ENCODE measurements at regions not wholly inside any gene's neighbourhood (a gene's known extent, or its start where the extent isn't known, plus 50 kb on each side); places are given as distances from the start of the nearest gene placed in this dataset.
"Not testable (repeated sequence)": the region's sequence is repeated elsewhere in the genome, so short reads cannot be mapped to it uniquely, and the experiment has no call there.

DNA sequence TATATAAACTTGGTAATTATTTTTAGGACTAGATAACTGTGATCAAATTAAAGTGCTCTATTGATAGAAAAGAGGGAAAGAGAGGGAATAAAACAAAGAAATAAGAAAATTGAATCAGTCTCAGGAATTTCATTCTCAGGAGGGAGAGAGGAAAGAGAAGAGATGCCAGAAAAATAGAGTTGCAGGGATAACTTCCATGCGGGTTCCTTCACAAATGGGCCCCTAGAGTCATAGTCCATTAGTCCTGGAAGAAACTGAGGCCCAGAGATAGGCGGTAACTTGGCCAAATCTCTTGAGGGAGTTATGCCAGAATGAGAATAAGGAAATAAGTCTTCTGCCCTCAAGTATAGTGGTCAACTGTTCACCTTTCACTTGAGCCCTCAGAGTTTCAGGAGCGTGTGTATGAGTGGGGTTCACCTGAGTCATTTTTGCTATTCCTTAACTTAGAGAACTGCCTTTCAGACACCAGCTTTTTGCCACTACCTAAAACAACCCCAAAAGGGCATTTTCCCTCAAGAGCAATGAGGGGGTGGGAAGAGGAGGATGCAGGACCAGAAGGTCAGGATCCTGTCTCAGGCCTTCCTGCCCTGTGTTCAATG lies 192.6 kb downstream of the MEX3B start:
- Mint-ChIP-seq H3K9me3 (no peaks in the 10 kb centered on the region), H3K27me3 (ENCODE audit: low read depth) (no peaks in the 10 kb centered on the region), H3K4me1 (ENCODE audit: low read depth) (no peaks in the 10 kb centered on the region), H3K36me3 (ENCODE audit: insufficient read depth) (no peaks in the 10 kb centered on the region), H3K4me3 (no peak overlapping the region)
- ATAC-seq (no peak), DNase-seq (no peak)

DNA sequence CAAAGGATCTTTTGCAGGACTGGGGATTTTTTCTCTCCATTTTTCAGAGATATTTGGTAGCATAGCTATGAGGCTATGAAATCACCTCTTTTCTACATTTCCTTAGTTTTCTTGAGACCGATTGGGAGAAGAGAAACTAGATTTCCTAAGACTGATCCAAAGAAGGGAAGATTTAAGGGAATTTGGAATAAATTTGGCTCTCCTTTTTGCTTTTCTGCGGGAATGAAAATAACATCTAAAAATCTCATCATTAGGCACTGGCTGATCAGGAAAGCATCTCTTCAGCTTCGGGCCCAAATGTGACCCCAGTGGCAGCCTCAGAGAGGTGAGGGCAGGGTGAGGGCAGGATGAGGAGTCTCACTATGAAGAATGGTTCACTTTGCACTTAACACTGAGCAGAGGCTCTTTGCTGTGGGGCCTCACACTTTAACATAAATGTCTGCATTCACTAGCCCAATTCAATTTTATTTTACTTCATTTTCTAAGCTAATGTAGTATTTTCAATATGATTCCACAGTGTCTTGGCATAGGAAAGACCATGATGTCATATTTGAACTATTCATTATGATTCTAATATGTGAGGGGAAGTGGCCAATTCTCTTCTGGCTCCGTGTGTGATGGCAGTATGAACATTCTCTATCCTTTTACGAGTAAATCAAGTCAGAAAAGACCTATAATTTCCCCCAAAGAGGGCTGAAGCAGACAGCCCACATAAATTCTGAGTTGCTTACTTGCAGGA lies 193.2 kb downstream of the MEX3B start:
- Mint-ChIP-seq H3K4me1 (ENCODE audit: low read depth) (no peaks in the 10 kb centered on the region), H3K4me3 (no peak overlapping the region), H3K9me3 (no peaks in the 10 kb centered on the region), H3K36me3 (ENCODE audit: insufficient read depth) (no peaks in the 10 kb centered on the region), H3K27me3 (ENCODE audit: low read depth) (no peaks in the 10 kb centered on the region)
- ATAC-seq (no peak), DNase-seq (no peak)

DNA sequence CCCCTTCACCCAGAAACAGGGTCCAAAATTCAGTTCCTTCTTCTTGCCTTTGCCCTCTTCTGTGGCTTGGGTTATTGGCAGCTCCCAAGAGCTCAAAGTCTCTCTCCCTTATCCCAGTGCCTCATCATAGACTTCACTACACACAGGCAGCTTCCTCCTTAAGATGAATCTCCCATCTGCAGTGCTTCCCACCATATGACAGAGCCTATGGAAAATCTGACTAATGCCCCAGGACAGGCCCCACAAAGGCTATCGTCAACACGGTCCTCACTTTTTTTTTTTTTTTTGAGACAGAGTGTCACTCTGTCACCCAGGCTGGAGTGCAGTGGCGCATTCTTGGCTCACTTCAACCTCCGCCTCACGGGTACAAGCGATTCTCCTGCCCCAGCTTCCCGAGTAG lies 194.1 kb downstream of the MEX3B start:
- no peak for ATAC-seq
- no peak for DNase-seq
- no peak overlapping the region for H3K4me3 Mint-ChIP-seq
- no peaks in the 10 kb centered on the region for H3K36me3 Mint-ChIP-seq (ENCODE audit: insufficient read depth)
- no peaks in the 10 kb centered on the region for H3K4me1 Mint-ChIP-seq (ENCODE audit: low read depth)
- no peaks in the 10 kb centered on the region for H3K9me3 Mint-ChIP-seq
- H3K27me3 Mint-ChIP-seq (ENCODE audit: low read depth), result no peaks in the 10 kb centered on the region

DNA sequence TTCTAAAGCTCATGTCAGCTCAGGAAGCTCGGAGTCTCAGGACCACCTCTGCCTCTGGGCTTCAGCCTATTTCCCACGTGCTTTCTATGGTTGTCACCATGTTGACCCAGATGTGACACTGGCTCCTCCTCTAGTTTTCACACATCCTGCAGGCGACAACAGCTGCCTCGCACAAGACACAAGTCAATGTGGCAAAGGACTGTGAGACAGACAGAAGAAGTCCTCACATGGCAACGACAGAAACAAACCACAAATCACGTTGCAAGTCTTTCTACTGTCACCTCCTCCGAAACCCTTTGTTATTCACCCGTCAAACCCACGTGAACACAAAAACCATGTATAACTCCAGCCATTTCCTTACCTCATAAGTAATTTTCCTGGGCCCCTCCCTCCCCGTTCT lies 194.5 kb downstream of the MEX3B start:
- DNase-seq (no peak), ATAC-seq (no peak)
- Mint-ChIP-seq H3K36me3 (ENCODE audit: insufficient read depth) (no peaks in the 10 kb centered on the region), H3K9me3 (no peaks in the 10 kb centered on the region), H3K27me3 (ENCODE audit: low read depth) (no peaks in the 10 kb centered on the region), H3K4me1 (ENCODE audit: low read depth) (no peaks in the 10 kb centered on the region), H3K4me3 (no peak overlapping the region)

DNA sequence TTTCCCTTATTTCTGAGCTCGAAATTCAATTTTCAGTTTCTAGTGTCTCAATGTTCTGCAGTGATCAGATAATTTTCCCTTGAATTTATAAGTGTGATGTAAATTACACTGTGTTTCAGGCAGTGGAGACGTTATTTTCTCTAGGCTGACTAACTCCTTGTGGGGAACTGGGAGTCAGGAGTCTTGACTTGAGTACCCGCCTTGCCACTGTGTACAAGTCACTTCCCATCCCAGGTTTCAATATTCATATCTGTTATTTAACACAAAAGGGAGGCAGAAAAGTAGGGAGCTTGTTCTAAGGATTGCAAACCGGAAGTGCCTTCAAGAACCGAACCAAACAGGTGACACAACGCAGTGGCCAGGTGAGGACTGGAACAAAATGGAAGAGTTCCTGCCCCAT lies 196.5 kb downstream of the MEX3B start:
- ATAC-seq (no peak), DNase-seq (no peak)
- no peak overlapping the region for H3K4me3 Mint-ChIP-seq
- no peaks in the 10 kb centered on the region for H3K36me3 Mint-ChIP-seq (ENCODE audit: insufficient read depth)
- no peaks in the 10 kb centered on the region for H3K27me3 Mint-ChIP-seq (ENCODE audit: low read depth)
- no peaks in the 10 kb centered on the region for H3K9me3 Mint-ChIP-seq
- H3K4me1 Mint-ChIP-seq (ENCODE audit: low read depth), result no peaks in the 10 kb centered on the region

DNA sequence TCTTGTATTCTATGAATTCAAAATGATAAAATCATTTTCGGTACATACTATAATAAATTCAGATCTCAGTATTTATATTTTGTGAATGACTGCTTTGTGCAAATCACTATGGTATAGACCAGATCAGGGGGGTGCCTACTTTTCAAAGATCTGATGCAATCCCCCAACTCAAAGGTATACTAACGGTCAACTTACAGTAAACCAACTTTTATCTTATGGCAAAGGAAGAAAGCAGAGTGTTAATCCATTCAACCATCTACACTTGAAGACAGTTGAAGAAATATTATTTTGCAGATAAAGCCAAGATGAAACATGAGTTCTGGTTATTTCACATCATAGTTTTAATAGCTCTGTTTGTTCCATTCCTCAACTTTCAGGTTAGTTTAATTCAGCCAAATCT lies 197.1 kb downstream of the MEX3B start:
- no peaks in the 10 kb centered on the region for H3K9me3 Mint-ChIP-seq
- H3K4me1 Mint-ChIP-seq (ENCODE audit: low read depth), result no peaks in the 10 kb centered on the region
- no peak overlapping the region for H3K4me3 Mint-ChIP-seq
- no peaks in the 10 kb centered on the region for H3K27me3 Mint-ChIP-seq (ENCODE audit: low read depth)
- no peak for ATAC-seq
- no peaks in the 10 kb centered on the region for H3K36me3 Mint-ChIP-seq (ENCODE audit: insufficient read depth)
- DNase-seq, result no peak

DNA sequence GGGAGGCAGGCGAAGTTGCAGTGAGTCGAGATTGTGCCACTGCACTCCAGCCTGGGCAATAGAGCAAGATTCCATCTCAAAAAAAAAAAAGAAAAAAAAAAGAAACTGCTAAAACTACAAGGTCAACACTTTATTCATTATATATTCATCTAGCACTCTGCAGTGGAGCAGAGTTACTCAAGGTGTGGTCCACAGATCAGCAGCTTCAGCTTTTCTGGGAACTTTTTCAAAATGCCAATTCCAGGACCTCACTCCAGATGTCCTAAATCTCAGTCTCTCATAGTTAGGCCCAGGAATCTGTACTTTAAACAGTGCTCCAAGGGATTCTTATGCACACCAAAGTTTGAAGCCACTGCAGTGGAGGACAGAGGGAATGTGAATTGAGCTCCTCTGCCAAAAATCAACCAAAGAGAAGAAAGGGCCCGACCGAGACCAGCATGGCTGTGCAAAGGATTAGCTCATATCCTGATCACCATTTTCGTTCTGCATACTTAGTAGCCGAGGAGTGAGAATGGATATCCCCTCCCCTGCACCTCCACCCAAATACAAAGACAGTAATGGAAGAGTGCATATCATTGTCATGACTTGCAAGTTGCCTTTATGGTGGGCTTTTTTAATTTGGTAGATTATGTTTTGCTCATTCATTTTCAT lies 201.9 kb downstream of the MEX3B start:
- H3K4me3 Mint-ChIP-seq, result no peak overlapping the region
- ATAC-seq (no peak), DNase-seq (no peak)
- no peaks in the 10 kb centered on the region for H3K36me3 Mint-ChIP-seq (ENCODE audit: insufficient read depth)
- no peaks in the 10 kb centered on the region for H3K4me1 Mint-ChIP-seq (ENCODE audit: low read depth)
- no peaks in the 10 kb centered on the region for H3K27me3 Mint-ChIP-seq (ENCODE audit: low read depth)
- no peaks in the 10 kb centered on the region for H3K9me3 Mint-ChIP-seq

DNA sequence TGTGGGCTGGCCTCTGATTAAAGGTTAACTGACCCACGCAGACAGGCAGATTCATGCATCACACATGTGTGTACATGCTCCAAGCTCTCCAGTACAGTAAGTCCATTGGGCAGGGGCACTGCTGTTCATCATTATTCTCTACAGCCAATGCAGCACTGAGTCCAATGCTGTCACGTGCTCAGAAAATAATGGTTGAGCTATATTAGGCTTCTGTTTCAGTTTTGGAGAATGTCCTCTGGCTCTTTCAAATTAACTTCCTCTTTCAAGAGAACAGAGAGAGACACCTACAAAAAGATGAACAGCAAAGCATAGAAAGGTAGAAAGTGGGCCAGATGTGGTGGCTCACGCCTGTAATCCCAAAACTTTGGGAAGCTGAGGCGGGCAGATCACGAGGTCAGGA lies 202.6 kb downstream of the MEX3B start:
- Mint-ChIP-seq H3K27me3 (ENCODE audit: low read depth) (no peaks in the 10 kb centered on the region), H3K9me3 (no peaks in the 10 kb centered on the region), H3K36me3 (ENCODE audit: insufficient read depth) (no peaks in the 10 kb centered on the region), H3K4me1 (ENCODE audit: low read depth) (no peaks in the 10 kb centered on the region), H3K4me3 (no peak overlapping the region)
- no peak for DNase-seq
- no peak for ATAC-seq

DNA sequence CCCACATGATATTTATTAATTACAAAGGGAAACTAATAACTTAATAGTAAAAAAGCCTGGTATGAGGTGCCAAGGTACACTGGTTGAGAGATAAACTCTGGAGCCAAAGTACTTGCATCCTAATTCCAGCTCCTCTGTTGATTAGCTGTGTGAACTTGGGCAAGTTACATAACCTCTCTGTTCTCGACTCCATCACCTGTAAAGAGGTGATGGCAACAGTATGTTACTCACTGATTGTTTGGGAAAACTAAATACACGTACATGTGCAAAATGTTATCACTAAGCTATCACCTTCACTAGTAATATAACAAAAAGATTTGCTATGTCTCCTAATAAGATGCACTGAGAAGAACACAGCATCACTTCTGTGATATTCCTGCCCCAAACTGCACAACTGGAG lies 206.4 kb downstream of the MEX3B start:
- H3K4me3 Mint-ChIP-seq, result no peak overlapping the region
- H3K27me3 Mint-ChIP-seq (ENCODE audit: low read depth), result peaks cover 4% of the 10 kb centered on the region
- no peaks in the 10 kb centered on the region for H3K36me3 Mint-ChIP-seq (ENCODE audit: insufficient read depth)
- H3K4me1 Mint-ChIP-seq (ENCODE audit: low read depth), result no peaks in the 10 kb centered on the region
- H3K9me3 Mint-ChIP-seq, result no peaks in the 10 kb centered on the region
- no peak for DNase-seq
- no peak for ATAC-seq

DNA sequence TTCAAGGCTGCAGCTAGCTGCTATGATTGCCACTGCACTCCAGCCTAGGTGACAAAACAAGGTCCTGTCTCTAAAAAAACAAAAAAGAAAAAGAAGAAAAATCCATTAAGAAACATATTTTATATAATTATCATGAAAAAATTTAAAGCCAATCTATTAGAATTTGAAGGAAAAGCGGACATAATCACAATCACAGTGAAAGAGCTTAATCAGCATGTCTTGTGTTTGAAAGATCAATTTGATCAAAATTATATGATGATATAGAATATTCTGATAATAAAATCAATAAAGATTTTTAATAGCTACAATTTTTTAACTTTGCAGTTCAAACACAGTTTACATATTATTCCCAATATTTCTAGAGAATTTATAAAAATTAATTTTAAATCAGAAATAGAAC lies 210.1 kb downstream of the MEX3B start:
- no peak overlapping the region for H3K4me3 Mint-ChIP-seq
- no peak for DNase-seq
- H3K9me3 Mint-ChIP-seq, result no peaks in the 10 kb centered on the region
- no peak for ATAC-seq
- no peaks in the 10 kb centered on the region for H3K36me3 Mint-ChIP-seq (ENCODE audit: insufficient read depth)
- peaks cover 4% of the 10 kb centered on the region for H3K27me3 Mint-ChIP-seq (ENCODE audit: low read depth)
- H3K4me1 Mint-ChIP-seq (ENCODE audit: low read depth), result no peaks in the 10 kb centered on the region

DNA sequence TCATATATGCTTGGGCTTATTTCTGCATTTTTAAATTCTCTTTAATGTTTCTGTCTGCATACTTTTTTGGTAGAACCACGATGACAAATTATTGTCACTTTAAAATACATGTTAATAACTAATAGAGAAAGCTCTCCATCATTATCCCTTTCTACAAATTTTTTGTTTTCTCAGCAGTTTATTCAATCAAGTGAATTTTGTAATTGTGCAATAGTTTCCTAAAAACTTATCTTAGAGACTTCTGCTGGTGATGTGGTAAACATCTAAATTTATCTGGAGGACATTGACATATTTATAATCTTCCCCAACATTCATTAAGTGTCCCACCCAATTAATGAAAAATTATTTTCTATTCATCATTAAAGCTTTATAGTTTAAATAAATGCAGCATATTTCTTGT lies 215.3 kb downstream of the MEX3B start:
- Mint-ChIP-seq H3K36me3 (ENCODE audit: insufficient read depth) (no peaks in the 10 kb centered on the region), H3K27me3 (ENCODE audit: low read depth) (peaks cover 1% of the 10 kb centered on the region), H3K4me1 (ENCODE audit: low read depth) (no peaks in the 10 kb centered on the region), H3K9me3 (no peaks in the 10 kb centered on the region), H3K4me3 (no peak overlapping the region)
- ATAC-seq (no peak), DNase-seq (no peak)

DNA sequence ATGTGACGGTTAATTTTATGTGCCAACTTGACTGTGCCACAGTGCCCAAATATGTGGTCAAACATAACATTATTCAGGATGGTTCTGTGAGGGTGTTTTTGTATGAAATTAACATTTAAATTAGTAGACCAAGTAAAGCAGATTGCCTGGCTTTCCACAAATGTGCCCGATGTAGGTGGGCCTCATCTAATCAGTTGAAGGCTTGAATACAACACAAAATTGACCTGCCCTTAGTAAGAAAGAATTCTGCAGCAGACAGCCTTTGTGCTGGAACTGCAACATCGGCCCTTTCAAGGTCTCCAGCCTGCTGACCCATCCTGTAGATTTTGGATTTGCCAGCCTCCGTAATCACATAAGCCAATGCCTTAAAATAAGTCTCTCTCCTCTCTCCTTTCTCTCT lies 215.9 kb downstream of the MEX3B start:
- no peaks in the 10 kb centered on the region for H3K9me3 Mint-ChIP-seq

DNA sequence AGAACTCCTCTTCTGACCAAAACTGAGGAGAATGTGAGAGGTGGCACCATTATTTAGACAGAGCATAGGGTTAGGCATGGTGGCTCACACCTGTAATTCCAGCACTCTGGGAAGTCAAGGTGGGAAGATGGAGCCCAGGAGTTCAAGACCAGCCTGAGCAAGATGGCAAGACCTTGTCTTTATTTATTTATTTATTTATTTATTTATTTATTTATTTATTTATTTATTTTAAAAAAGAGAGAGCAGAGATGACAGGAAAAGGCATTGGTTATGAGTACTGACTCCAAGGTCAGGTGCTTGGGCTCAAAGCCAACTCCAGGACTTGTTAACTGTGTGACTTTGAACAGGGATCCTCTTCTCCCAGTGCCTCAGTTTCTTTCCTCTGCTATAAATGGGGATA lies 217.7 kb downstream of the MEX3B start:
- ATAC-seq (no peak), DNase-seq (no peak)
- no peak overlapping the region for H3K4me3 Mint-ChIP-seq
- H3K27me3 Mint-ChIP-seq (ENCODE audit: low read depth), result peaks cover 2% of the 10 kb centered on the region
- H3K4me1 Mint-ChIP-seq (ENCODE audit: low read depth), result no peaks in the 10 kb centered on the region
- H3K9me3 Mint-ChIP-seq, result no peaks in the 10 kb centered on the region
- peaks cover under 1% of the 10 kb centered on the region for H3K36me3 Mint-ChIP-seq (ENCODE audit: insufficient read depth)

More for the DNA sequence above, 215.9 kb downstream of the MEX3B start:
- peaks cover 1% of the 10 kb centered on the region for H3K27me3 Mint-ChIP-seq (ENCODE audit: low read depth)
- H3K4me1 Mint-ChIP-seq (ENCODE audit: low read depth), result no peaks in the 10 kb centered on the region
- no peak for DNase-seq
- no peak for ATAC-seq
- H3K4me3 Mint-ChIP-seq, result no peak overlapping the region
- H3K36me3 Mint-ChIP-seq (ENCODE audit: insufficient read depth), result no peaks in the 10 kb centered on the region

DNA sequence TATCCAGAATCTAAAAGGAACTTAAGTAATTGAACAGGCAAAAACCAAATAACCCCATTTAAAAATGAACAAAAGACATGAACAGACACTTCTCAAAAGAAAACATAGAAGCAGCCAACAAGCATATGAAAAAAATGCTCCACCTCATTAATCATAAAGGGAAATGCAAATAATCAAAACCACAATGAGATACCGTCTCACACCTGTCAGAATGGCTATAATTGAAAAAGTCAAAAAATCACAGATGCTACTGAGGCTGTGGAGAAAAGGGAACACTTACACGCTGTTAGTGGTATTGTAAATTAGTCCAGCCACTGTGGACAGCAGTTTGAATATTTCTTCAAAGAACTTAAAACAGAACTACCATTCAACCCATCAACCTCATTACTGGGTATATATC lies 220.7 kb downstream of the MEX3B start:
- no peak overlapping the region for H3K4me3 Mint-ChIP-seq
- H3K4me1 Mint-ChIP-seq (ENCODE audit: low read depth), result no peaks in the 10 kb centered on the region
- DNase-seq, result no peak
- peaks cover 7% of the 10 kb centered on the region for H3K27me3 Mint-ChIP-seq (ENCODE audit: low read depth)
- ATAC-seq, result no peak
- H3K9me3 Mint-ChIP-seq, result no peaks in the 10 kb centered on the region
- peaks cover 1% of the 10 kb centered on the region for H3K36me3 Mint-ChIP-seq (ENCODE audit: insufficient read depth)

DNA sequence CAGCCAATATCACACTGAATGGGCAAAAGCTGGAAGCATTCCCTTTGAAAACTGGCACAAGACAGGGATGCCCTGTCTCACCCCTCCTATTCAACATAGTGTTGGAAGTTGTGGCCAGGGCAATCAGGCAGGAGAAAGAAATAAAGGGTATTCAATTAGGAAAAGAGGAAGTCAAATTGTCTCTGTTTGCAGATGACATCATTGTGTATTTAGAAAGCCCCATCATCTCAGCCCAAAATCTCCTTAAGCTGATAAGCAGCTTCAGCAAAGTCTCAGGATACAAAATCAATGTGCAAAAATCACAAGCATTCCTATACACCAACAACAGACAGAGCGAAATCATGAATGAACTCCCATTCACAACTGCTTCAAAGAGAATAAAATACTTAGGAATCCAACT lies 223.2 kb downstream of the MEX3B start:
- not testable (repeated sequence) for H3K36me3 Mint-ChIP-seq (ENCODE audit: insufficient read depth); H3K4me3 Mint-ChIP-seq; DNase-seq; H3K4me1 Mint-ChIP-seq (ENCODE audit: low read depth); ATAC-seq; H3K9me3 Mint-ChIP-seq
- peaks cover 14% of the 10 kb centered on the region for H3K27me3 Mint-ChIP-seq (ENCODE audit: low read depth)

Measured in activated T-cell treated with anti-CD3 and anti-CD28 coated beads, Interleukin-2, amount 50 U/mL, for 4 hours (primary cell).